ENCODE measurements at regions not wholly inside any gene's neighbourhood (a gene's known extent, or its start where the extent isn't known, plus 50 kb on each side); places are given as distances from the start of the nearest gene placed in this dataset.
"Not testable (repeated sequence)": the region's sequence is repeated elsewhere in the genome, so short reads cannot be mapped to it uniquely, and the experiment has no call there.

DNA sequence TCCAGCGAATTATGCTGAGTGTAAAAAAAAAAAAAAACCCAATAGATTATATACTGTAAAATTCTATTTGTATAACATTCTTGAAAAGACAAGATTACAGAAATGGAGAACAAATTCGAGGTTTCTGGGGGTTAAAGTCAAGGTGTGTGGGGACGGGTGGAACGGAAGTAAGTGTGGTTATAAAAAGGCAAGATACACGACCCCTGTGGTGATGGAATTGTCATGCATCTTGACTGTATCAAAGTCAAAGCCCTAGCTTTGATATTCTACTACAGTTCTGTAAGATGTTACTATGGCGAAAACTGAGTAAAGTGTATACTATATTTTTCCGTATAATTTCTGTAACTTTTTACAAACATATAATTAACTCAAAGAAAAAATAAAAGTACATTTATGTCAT lies 718.2 kb upstream of the PCDH15 start:
- DNase-seq (ENCODE audit: low spot score): no peak

DNA sequence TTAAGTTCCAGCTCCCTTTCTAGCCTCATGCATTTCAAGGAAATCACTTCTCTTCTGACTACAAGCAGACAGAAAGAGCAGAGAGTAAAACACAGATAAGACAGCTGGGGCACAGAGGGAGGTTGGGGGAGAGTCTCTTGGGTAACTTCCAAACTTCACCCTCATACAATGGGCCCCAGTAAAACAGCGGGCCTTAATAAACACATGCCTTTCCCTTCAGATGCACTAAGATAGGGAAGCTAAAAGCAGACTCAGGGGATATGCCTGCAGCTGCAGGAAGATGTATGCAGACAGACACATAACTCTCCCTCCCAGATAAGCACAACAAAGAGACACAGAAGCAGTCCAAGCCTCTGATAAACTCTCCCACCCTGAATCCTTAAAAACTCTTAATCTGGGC lies 717.4 kb upstream of the PCDH15 start:
- DNase-seq (ENCODE audit: low spot score): not testable (repeated sequence)

DNA sequence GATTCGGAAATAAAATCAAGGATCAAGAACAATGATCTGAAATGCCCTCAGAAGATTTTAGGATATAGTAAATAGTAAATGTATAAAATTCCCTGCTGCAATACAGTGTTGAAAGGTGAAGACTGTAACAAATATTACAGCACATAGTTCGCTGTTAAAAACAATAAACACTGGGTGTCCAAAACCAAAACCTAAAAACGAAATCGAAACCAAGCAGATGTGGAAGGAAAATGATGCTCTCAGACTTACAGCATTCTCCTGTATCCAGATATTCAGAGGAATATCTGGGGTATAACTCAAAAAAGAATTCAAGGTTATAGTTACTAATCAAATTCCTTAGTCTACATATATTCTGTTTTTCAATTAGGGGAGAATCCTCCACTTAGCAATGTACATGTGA lies 708.1 kb upstream of the PCDH15 start:
- no peak for DNase-seq (ENCODE audit: low spot score)

DNA sequence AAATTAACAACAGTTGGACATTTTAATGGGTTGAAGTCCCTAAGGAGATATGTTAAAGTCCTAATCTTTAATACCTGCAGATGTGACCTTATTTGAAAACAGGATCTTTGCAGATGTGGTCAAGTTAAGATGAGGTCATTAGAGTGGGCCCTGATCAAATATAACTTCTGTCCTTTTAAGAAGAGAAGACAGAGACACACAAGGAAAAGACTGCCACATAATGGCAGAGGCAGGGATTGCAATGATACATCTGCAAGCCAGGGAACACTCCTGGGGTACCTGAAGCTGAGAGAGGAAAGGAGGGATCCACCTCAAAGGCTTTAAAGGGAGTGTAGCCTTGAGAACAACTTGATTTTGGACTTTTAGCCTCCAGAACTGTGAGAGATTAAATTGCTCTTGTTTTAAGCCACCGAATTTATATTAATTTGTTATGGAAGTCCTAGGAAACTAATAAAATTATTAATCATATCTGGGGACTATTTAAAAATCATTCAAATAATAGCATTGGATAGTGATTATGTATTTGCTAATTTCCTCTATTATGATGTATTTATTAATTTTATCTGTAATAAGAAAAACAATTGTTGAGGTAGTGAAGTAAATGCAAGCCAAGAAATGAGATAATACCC lies 700.0 kb upstream of the PCDH15 start:
- no peak for DNase-seq (ENCODE audit: low spot score)

DNA sequence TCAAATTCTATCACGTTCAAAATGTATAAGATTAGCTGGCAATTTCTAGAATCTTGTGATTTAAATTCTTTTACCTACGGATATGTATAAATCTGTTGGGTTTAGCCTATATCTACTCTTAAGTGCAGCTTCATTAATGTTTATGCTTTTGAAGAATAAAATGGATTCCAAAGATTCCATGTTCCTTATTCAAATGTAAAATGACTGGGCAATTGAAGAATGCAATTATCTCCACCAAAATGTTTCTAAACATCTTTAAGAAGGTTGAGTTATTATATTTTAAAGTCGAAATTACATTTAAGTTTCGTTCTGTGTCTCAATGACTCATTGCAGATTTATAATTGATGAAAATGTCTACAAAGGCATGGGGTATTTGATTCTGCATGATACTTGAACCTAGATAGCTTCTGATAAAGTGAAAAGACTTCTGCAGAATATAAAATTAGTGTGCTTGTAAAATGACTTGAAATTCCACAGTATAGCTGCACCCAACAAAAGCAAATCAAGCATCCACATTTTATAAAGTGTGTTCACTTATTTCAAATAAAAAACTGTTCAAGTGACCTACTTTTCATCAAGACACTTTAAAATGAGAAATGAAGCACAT lies 697.0 kb upstream of the PCDH15 start:
- DNase-seq (ENCODE audit: low spot score): no peak

DNA sequence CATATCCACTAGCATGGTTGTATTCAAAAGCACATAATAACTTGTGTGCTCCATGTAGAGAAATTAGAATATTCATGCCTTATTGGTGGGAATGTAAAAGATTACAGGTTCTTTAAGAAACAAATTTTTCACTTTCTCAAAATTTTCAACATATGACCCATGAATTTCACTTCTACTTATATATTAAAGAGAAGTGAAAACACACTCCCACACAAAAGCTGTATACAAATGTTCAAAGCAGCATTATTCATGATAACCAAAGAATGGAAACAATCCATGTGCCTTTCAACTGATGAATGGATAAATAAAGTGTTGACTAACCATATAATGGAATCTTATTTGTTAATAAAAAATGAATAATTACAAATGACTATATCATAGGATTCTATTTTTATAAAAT lies 694.5 kb upstream of the PCDH15 start:
- DNase-seq (ENCODE audit: low spot score): no peak

DNA sequence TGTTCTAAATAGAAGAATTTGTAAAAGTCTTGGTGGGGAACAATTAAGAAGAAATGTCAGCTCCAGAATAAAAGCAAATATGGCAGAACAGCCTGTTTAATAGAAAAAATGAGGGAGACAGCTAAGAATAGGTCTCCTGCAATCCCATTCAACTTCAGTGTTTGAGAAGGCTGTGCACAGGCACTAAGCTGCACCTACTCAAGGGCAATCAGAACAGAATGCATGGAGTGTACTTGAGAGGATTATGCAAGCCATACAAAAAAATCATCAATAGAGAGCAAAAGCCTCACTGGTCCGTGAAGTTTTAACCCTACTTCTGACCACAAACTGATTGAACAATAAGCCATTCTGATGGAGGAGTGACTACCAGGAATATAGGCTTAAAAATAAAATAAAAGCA lies 690.7 kb upstream of the PCDH15 start:
- no peak for DNase-seq (ENCODE audit: low spot score)

DNA sequence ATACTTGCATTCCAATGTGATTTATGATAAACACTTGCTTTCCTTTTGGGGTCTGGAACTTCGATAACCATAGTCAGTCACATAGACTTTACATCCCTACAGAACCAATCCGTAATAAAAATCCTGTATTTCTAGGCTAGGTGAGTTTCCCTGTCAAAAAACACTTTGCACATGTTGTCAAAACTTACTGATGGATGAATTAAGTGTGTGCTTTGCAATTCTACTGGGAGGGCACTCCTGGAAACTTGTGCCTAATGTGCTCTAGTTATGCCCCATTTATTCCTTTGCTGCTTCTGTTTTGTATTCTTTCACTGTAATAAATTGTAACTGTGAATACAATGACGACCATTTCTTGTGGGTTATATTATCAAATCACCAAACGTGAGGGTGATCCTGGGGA lies 684.8 kb upstream of the PCDH15 start:
- DNase-seq (ENCODE audit: low spot score): no peak

- no peak for DNase-seq (ENCODE audit: low spot score)
Measured at GRCh38 chr10:55476129-55476528, 675.1 kb upstream of the PCDH15 start.

GRCh38 chr10:55474258-55474657 lies 673.2 kb upstream of the PCDH15 start:
- no peak for DNase-seq (ENCODE audit: low spot score)

DNA sequence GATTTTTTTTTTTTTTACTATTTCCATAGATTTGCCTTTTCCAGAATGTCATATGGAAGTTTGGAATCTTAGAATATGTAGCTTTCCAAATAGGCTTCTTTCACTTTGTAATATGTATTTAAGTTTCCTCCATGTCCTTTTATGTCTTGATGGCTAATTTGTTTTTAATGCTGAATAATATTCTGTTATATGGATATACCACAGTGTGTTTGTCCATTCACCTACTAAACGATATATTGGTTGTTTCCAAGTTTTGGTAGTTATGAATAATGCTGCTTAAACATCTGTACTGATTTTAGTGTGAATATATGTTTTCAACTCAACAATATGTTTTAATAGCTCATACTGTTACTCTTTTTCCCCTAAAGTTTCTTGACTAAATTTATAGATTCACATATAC lies 669.8 kb upstream of the PCDH15 start:
- DNase-seq (ENCODE audit: low spot score): no peak

DNA sequence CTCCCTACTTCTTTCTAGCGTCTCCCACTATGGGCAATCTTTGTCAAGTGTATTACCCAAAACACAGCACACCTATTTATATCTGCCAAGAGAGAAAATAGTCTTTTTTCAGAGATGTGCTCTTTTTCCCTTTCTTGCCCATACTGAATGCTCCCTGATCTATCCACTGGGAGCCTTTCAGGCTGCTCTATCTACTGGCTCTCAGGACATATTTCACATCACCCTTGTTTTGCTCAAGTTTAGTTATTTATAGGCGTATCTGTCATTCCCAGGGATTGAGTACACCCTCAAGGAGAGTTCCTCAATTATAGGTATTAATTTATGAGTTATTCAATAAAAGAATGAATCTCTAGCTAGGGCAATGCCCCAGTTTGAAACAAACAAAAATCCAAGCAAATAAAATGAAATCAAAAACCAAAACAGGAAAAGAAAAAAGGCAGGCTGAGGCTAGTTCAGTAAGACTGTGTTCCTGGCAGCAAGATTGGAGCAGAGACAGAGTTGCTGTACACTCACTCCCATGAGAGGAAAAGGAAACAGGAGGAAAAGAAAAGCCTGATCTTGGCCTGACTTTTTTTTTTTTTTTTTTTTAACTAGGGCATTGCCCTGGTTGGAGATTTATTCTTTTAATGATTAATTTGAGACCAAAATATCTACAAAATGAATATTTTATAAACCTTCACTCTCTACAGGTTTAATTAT lies 665.9 kb upstream of the PCDH15 start:
- no peak for DNase-seq (ENCODE audit: low spot score)

DNA sequence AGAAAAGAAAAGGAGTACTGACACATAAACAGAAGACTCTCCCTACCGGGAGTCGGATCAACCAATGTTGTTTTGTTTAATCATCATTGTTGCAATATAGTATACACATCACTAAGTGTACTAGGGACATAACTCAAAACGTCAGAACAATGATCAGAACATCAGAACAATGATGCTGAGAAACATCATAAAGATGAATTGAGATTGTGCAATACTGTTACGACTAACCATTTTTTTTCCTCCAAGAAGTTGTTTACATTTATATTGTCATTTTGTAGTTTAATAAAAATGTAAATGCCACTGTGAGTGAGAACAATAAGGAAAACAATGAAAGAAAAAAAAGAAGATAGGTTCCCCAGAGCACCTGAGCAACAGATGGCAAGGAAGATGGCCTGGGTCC lies 663.1 kb upstream of the PCDH15 start:
- DNase-seq (ENCODE audit: low spot score): no peak

DNA sequence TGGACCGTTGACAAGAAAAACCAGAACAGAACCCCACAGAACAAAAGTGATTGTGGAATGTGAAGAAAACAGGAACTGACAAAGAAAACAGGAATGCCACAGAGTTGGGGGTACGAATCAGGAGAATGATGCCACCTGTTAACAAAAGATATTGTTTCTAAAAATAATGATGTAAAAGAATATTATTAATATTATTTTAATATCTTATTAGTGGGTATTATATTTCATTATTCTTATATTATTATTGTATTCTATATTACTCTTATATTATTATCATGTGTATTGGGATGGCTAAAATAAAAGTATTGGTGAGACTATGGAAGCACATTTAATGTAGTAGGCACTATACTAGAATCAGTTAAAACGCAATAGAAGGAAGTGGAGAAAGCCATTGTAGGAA lies 659.0 kb upstream of the PCDH15 start:
- no peak for DNase-seq (ENCODE audit: low spot score)

GRCh38 chr10:55449981-55450380 lies 649.0 kb upstream of the PCDH15 start:
- no peak for DNase-seq (ENCODE audit: low spot score)

GRCh38 chr10:55446441-55447002 lies 645.5 kb upstream of the PCDH15 start:
- no peak for DNase-seq (ENCODE audit: low spot score)

- DNase-seq (ENCODE audit: low spot score): no peak
Measured at GRCh38 chr10:55441777-55442176, 640.7 kb upstream of the PCDH15 start.

- DNase-seq (ENCODE audit: low spot score): no peak
Measured at GRCh38 chr10:55426138-55426537, 625.1 kb upstream of the PCDH15 start.

DNA sequence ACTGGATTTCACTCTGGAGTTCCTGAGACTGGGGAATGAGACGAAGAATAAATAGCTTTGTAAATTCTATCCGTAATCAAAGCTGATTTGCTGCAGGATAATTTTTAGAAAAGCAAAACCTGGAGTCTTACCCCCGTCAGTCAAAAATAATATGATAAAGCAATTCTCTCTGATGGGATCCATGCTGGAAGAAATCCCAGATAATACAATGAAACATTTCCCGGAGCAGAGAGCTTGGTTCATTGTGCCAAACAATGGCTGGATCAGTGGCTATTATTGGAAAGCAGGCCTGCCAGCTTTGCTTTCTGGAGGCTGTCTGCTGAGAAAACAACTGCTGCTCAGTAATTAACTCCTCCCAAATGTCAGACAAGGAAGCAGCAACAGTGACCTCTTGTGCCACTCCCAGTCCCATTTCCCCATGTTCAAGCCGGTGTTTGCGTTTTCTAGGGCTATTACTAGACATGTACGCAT lies 609.4 kb upstream of the PCDH15 start:
- no peak for DNase-seq (ENCODE audit: low spot score)

DNA sequence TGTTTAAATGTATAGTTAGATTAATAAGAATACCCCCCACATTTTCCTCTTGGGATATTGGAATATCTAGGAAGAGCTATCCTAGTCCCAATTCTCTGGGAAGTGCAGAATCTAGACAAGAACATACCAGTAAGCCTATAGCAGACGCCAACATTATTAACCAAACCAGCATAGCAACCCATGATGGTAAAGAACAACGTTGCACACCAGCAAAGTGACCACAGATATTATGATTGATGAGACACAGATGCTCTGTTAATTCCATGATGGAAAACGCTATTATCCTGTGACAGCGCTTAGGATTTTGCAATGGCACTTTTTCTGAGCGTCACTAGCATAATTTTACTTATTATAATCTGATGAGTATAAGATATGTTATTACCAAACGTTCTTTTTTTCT lies 603.1 kb upstream of the PCDH15 start:
- no peak for DNase-seq (ENCODE audit: low spot score)

- no peak for DNase-seq (ENCODE audit: low spot score)
Measured at GRCh38 chr10:55400075-55400849, 599.2 kb upstream of the PCDH15 start.

- DNase-seq (ENCODE audit: low spot score): no peak
Measured at GRCh38 chr10:55398497-55398882, 597.5 kb upstream of the PCDH15 start.

Measured in mesenteric fat pad (tissue), 1 donor.